Naive B cell (primary cell): ENCODE measurements at regions not wholly inside any gene's neighbourhood (a gene's known extent, or its start where the extent isn't known, plus 50 kb on each side); places are given as distances from the start of the nearest gene placed in this dataset.

ENCODE experiments used
- ATAC-seq, 2 donors: fragments of 150-1000 bp; cut with Tn5 transposase; 2 replicates each; pipeline ENCODE4 v1.10.0; 2021; ENCODE audit warnings: low read depth in 2 of 2, mild to moderate bottlenecking in 2 of 2, moderate library complexity in 2 of 2
- DNase-seq: peaks from one replicate; pipeline ENCODE4 v3.0.0; 2022
- H3K27ac Mint-ChIP-seq, 6 donors: one replicate each; pipeline ENCODE4 v1.8.0; 2020 to 2022; ENCODE audit warnings: mild to moderate bottlenecking in 6 of 6, mixed read lengths in 6 of 6, moderate library complexity in 5 of 6, inconsistent platforms in 2 of 6
- H3K27me3 Mint-ChIP-seq, 3 donors: one replicate each; pipeline ENCODE4 v1.8.0; 2021 to 2022; ENCODE audit warnings: mixed read lengths in 3 of 3, mild to moderate bottlenecking in 1 of 3
- H3K36me3 Mint-ChIP-seq, 2 donors: one replicate each; pipeline ENCODE4 v1.8.0; 2020 to 2022; ENCODE audit warnings: mixed read lengths in 2 of 2, inconsistent platforms in 1 of 2, mild to moderate bottlenecking in 1 of 2
- H3K4me1 Mint-ChIP-seq, 3 donors: one replicate each; pipeline ENCODE4 v1.8.0; 2020 to 2022; ENCODE audit warnings: mixed read lengths in 3 of 3, inconsistent platforms in 1 of 3, mild to moderate bottlenecking in 1 of 3, moderate library complexity in 1 of 3
- H3K4me3 Mint-ChIP-seq, 8 donors: one replicate each; pipeline ENCODE4 v1.8.0; 2020 to 2022; ENCODE audit warnings: mild to moderate bottlenecking in 8 of 8, mixed read lengths in 8 of 8, moderate library complexity in 8 of 8, inconsistent platforms in 2 of 8
- H3K9me3 Mint-ChIP-seq, 7 donors: one replicate each; pipeline ENCODE4 v1.8.0; 2020 to 2022; ENCODE audit warnings: mixed read lengths in 7 of 7, mild to moderate bottlenecking in 5 of 7, inconsistent platforms in 2 of 7, moderate library complexity in 1 of 7

DNA sequence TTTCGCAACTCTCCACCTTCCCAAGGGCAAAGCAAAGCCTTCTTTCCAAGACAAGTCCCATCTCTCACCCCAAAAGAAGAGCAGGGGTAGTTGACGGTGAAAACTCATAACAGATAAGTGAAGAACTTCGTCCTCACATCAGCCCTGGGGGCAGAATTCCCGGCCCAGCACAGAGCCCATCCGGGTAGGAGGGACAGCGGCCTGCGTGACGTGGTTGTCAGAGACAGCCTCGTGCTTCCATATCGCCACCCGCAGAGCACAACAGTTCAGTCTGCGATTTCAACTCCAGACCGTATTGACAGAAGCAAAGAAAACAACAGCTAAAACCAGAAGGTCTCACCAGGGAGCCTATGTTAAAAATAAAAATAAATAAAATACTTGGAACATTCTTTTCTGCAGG, 273.2 kb downstream of the SYK start:
- no peak for DNase-seq
- no peak overlapping the region for H3K27ac Mint-ChIP-seq

DNA sequence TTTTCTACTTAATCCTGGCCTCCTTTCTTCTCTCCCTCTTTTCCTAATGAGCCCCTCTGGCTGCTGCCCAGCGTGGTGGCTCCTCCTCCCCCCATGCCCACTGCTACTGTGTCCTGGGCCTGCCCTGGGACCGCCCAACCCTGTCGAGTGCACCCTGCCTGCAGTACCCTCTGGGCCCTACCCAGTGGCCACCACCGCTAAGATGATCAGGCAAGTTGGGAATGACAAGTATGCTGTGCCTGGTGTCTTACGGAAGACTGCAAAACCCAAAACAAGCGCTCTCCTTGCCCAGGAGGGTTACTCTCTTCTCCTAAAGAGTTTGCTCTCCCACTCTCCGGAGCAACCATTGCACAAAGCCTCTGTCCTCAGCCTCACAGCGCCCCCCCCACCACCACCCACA, 273.7 kb downstream of the SYK start:
- H3K27ac Mint-ChIP-seq = no peak overlapping the region
- H3K36me3 Mint-ChIP-seq = no peaks in the 10 kb centered on the region
- no peaks in the 10 kb centered on the region for H3K27me3 Mint-ChIP-seq
- H3K9me3 Mint-ChIP-seq = no peaks in the 10 kb centered on the region
- DNase-seq (no peak), ATAC-seq (no peak)
- no peaks in the 10 kb centered on the region for H3K4me1 Mint-ChIP-seq
- H3K4me3 Mint-ChIP-seq = no peak overlapping the region

More for the DNA sequence above, 273.2 kb downstream of the SYK start:
- no peak for ATAC-seq
- Mint-ChIP-seq H3K4me1 (no peaks in the 10 kb centered on the region), H3K9me3 (peaks cover 0 to under 1% (median 0%) of the 10 kb centered on the region in 7 donors), H3K4me3 (no peak overlapping the region), H3K36me3 (no peaks in the 10 kb centered on the region), H3K27me3 (no peaks in the 10 kb centered on the region)

DNA sequence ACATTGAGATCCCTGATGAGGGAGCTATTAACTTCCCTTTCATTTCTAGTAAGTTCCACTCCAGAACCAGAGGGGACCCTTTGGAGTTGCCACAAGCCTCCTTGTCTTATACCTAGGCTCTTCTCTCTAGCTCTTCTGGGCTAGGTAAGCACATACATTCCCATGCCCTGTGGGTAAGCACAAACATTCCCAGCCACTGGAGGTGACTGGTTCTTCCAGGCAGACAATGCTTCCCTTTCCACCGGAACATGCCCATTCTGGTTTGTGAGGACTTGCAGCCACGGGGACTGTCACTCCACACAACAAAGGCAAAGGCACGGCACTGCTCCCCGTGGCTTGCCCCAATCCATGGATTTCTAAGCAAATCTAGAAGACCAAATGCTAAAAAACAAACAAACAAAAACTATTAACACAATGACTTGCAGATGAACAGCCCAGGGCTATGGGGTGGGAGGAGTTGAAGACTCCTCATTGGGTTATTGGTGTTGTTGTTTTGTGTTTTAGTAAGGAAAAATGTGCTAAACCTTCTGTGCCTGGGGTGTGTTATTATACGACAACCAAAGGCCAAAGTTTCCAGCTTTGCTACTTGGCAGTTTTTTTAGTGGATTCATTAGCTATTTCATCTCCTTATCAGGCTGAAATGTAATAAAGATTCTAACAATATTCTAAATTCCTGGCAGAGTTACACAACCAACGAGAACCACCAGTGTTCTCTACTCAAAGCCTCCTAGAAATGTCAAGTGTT, 276.2 kb downstream of the SYK start:
- Mint-ChIP-seq H3K27ac (no peak overlapping the region), H3K4me3 (no peak overlapping the region), H3K27me3 (no peaks in the 10 kb centered on the region), H3K9me3 (no peaks in the 10 kb centered on the region), H3K36me3 (no peaks in the 10 kb centered on the region), H3K4me1 (no peaks in the 10 kb centered on the region)
- ATAC-seq = no peak
- no peak for DNase-seq

DNA sequence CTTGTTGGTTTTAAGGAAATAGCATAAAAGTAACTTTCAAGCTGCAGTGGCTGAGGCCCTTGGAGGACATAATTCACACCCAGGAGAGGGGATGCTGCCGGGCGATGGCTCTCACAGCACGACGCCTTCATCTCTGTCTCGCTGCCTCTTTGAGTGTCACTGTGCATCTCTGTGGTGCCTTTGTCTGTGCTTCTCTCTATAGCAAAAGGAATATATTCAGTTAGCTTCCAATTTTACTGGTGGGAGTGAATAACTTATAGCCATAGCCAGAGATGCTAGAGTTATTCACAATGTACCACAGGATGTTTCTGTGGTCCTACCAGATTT, 276.7 kb downstream of the SYK start:
- no peak overlapping the region for H3K27ac Mint-ChIP-seq
- H3K36me3 Mint-ChIP-seq = no peaks in the 10 kb centered on the region
- no peaks in the 10 kb centered on the region for H3K9me3 Mint-ChIP-seq
- no peaks in the 10 kb centered on the region for H3K4me1 Mint-ChIP-seq
- H3K4me3 Mint-ChIP-seq = no peak overlapping the region
- no peaks in the 10 kb centered on the region for H3K27me3 Mint-ChIP-seq
- no peak for ATAC-seq
- DNase-seq = no peak

DNA sequence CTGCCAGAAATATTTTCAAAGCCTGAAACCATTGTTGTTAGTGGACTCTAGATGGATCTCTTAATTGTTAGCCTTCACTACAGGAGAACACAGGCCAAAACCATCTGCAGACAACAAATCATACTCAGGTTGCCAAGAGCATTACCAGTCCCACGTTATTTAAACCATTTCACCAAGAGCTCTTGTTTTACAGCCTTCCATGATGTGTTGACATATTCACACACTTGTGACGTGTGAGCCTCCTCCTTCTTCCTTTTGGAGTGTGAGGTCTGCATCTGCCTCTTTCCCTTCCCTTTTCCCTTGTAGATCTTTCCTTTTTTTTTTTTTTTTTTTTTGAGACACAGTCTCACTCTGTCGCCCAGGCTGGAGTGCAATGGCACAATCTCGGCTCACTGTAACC, 279.0 kb downstream of the AUH start:
- Mint-ChIP-seq H3K4me3 (no peak overlapping the region), H3K4me1 (no peaks in the 10 kb centered on the region), H3K9me3 (no peaks in the 10 kb centered on the region), H3K36me3 (no peaks in the 10 kb centered on the region), H3K27me3 (no peaks in the 10 kb centered on the region), H3K27ac (no peak overlapping the region)
- no peak for DNase-seq
- no peak for ATAC-seq

DNA sequence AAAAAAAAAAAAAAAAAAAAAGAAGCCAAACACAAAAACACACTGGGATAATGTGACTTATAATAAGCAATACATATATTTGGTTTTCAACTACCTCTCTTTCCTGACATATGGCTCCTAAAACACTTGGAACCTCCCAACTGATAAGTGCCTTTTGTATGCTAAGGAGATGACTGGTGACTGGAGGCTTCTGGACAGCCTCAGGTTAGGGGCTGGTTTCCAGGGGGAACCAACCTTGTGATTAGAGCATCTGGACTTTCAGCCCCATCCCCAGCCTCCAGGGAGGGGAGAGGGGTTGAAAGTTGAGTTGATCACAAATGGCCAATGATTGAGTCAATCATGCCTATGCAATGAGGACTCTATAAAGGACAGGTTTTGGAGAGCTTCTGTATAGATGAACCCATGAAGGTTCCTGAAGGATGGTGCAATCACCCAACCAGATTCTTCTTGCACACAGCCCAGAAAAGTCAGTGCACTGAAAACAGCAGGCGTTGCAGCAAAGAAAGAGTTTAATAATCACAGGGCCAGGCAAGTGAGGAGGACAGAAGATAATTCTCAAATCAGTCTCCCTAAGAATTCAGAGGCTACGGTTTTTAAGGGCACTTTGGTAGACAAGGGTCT, 276.7 kb downstream of the AUH start:
- ATAC-seq = no peak
- Mint-ChIP-seq H3K27ac (no peak overlapping the region), H3K27me3 (peaks cover 0 to 4% (median 0%) of the 10 kb centered on the region in 3 donors), H3K4me1 (peaks cover 0 to 3% (median 3%) of the 10 kb centered on the region in 3 donors), H3K36me3 (no peaks in the 10 kb centered on the region), H3K4me3 (no peak overlapping the region), H3K9me3 (no peaks in the 10 kb centered on the region)
- DNase-seq = no peak

DNA sequence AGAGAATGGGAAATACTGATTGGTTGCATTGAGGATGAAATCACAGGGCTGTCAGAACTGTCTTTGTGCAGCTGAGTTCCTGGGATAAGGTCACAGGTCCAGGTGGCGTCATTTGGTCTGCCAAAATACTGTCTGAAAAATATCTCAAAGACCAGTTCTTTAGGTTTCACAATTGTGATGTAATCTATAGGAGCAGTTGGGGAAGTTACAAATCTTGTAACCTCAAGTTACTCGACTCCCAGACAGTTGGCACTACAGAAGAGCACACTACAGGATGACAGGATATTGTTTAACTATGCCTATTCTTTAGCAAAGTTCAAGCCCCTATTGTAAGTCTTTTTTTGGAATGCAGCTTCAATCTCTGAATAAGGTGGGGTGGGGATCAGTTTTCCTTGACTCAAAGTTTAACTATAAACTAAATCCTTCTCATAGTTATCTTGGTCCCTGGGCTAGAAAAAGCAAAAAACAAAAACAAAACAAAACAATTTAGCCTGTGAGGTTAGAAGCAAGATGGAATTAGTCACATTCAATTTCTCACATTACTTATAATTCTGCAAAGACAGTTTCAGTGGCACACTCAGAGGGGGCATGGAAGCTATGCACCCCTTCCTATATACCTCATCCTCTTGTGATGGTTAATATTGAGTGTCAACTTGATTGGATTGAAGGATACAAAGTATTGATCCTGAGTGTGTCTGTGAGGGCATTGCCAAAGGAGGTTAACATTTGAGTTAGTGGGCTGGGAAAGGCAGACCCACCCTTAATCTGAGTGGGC, 276.0 kb downstream of the AUH start:
- no peak for ATAC-seq
- Mint-ChIP-seq H3K4me3 (no peak overlapping the region), H3K9me3 (no peaks in the 10 kb centered on the region), H3K27ac (no peak overlapping the region), H3K36me3 (no peaks in the 10 kb centered on the region), H3K4me1 (peaks cover 0 to 3% (median 3%) of the 10 kb centered on the region in 3 donors), H3K27me3 (peaks cover 0 to 4% (median 0%) of the 10 kb centered on the region in 3 donors)
- DNase-seq = no peak

DNA sequence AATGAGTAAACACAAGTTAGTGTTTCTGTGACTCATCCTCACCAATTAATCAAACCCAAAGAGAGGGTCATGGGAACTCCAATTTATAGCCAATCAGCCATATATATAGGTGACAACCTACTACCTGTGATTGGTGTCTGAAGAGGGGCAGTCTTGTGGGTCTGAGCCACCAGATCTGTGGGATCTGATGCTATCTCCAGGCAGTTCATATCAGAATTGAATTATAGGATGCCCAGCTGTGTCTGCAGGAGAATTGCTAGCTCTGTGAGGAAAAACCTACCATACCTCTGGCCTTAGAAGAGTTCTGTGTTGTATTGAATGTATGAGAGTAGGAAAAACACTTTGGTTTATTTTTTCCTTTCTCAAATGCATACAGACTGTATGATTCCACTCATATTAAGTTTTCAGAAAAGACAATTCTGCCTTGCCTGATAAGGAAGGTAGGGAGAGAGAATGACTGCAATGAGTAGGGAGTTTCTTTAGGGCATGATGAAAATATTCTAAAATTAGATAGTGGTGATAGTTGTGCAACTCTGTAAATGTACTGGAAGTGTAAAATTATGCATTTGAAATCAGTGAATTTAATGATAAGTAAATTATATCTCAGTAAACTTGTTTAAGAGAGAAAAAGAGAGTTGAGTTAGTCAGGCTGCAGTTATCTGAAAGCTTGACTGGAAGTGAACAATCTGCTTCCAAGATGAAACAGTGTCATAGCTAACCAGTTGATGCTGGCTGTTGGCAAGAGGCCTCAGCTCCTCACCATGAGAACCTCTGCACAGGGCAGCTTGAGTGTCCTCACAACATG, 274.9 kb downstream of the AUH start:
- Mint-ChIP-seq H3K27ac (peak overlapping the region in 1 of 6 donors; percentile 32), H3K27me3 (peaks cover 0 to 4% (median 0%) of the 10 kb centered on the region in 3 donors), H3K4me3 (no peak overlapping the region), H3K9me3 (no peaks in the 10 kb centered on the region), H3K4me1 (peaks cover 0 to 3% (median 3%) of the 10 kb centered on the region in 3 donors), H3K36me3 (no peaks in the 10 kb centered on the region)
- DNase-seq = no peak
- ATAC-seq = no peak

DNA sequence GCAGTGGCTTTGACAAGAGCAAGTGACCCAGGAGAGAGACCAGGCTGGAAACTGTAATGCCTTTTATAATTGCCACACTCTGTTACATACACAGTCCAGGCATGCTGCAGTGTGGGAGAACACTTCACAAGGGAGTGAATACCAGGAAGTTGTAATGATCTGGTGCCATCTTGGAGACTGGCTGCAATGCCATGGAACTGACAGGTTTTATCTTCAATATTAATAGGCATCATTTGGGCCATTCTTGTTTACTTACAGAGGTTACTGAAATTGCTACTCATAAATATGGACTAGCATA, 274.3 kb downstream of the AUH start:
- H3K27ac Mint-ChIP-seq = peak overlapping the region in 1 of 6 donors; percentile 32
- H3K36me3 Mint-ChIP-seq = no peaks in the 10 kb centered on the region
- no peaks in the 10 kb centered on the region for H3K9me3 Mint-ChIP-seq
- H3K27me3 Mint-ChIP-seq = peaks cover 0 to 4% (median 0%) of the 10 kb centered on the region in 3 donors
- peaks cover 0 to 3% (median 3%) of the 10 kb centered on the region in 3 donors for H3K4me1 Mint-ChIP-seq
- DNase-seq = no peak
- no peak for ATAC-seq
- H3K4me3 Mint-ChIP-seq = no peak overlapping the region

DNA sequence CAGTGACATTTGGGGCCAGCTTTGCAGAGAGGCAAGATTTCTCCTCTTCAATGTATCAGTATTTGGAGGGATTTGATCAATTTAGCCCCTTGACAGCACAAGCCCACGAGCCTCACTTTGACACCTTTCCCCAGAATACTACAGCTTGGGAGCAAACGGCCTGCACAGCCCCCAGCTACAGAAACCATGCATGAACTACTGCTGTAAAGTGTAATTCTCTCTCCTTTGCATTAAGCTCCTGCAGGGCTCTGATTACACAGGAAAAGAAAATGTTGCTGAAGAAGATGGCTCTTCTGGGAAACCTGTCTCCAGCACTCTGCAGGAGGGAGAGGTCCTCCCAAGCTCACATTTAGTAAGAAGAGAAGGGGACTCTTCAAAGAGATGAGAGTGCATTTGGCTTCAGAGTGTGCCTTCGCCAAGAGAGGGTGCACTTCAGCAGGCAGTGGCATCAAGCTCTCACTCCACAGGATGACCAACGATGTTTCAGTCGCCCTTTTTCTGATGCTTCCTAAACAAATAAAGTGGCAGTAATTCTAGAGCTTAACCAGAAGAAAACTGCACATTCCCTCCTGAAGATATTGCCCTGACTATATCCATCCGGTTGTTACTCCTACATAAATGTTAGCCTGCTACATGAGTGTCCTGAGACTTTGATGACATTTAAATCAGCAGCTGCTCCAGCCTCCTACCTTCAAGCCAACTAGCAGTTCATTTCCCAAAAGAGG, 272.2 kb downstream of the AUH start:
- DNase-seq (no peak), ATAC-seq (peak; percentile 20 to 35)
- H3K9me3 Mint-ChIP-seq = peaks cover 6 to 16% (median 10%) of the 10 kb centered on the region in 7 donors
- peaks cover 0 to 4% (median 0%) of the 10 kb centered on the region in 3 donors for H3K27me3 Mint-ChIP-seq
- no peak overlapping the region for H3K4me3 Mint-ChIP-seq
- peaks cover 0 to 3% (median 3%) of the 10 kb centered on the region in 3 donors for H3K4me1 Mint-ChIP-seq
- peaks cover 10 to 14% of the 10 kb centered on the region in 2 donors for H3K36me3 Mint-ChIP-seq
- H3K27ac Mint-ChIP-seq = peak overlapping the region in 1 of 6 donors; percentile 53

DNA sequence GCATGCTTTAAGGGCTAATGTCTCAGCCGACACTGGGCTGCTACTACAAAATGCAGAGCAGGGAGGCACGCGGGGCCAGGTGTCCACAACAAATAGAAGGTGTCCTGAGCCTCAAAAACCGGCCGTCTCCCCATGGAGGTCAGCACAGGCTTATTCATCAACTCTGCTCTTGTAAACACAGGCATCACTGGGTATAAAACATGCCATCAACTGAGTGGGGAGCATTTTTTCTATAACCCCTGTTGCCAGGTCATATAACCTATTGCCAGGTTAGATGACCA, 271.6 kb downstream of the AUH start:
- H3K36me3 Mint-ChIP-seq = peaks cover 15 to 18% of the 10 kb centered on the region in 2 donors
- H3K4me1 Mint-ChIP-seq = peaks cover 0 to 3% (median 3%) of the 10 kb centered on the region in 3 donors
- H3K27me3 Mint-ChIP-seq = peaks cover 0 to 4% (median 0%) of the 10 kb centered on the region in 3 donors
- DNase-seq (no peak), ATAC-seq (no peak)
- no peak overlapping the region for H3K4me3 Mint-ChIP-seq
- peaks cover 6 to 21% (median 15%) of the 10 kb centered on the region in 7 donors for H3K9me3 Mint-ChIP-seq
- peak overlapping the region in 1 of 6 donors; percentile 53 for H3K27ac Mint-ChIP-seq

DNA sequence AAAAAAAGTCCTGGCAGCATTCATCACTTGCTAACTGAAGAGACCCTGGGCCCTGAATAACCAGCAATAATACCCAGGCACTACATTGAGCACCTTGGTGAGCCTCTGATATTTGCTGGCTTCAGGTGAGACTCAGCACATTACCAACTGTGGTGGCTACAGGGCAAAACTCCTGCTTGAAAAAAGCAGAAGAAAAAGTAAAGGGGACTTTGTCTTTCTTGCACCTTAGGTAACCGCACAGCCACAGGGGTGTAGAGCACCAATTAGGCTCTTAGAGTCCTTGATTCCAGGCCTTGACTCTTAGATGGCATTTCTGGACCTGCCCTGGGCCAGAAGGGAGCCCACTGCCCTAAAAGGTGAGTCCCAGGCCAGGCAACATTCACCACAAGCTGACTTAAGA, 269.5 kb downstream of the AUH start:
- no peak overlapping the region for H3K27ac Mint-ChIP-seq
- H3K9me3 Mint-ChIP-seq = peaks cover 10 to 21% (median 16%) of the 10 kb centered on the region in 7 donors
- H3K4me1 Mint-ChIP-seq = peaks cover 0 to 3% (median 3%) of the 10 kb centered on the region in 3 donors
- H3K27me3 Mint-ChIP-seq = peaks cover 0 to 4% (median 0%) of the 10 kb centered on the region in 3 donors
- no peak overlapping the region for H3K4me3 Mint-ChIP-seq
- H3K36me3 Mint-ChIP-seq = peaks cover 15 to 18% of the 10 kb centered on the region in 2 donors
- no peak for DNase-seq
- no peak for ATAC-seq
